Lower leg skin (tissue), 3 donors: ENCODE measurements at regions not wholly inside any gene's neighbourhood (a gene's known extent, or its start where the extent isn't known, plus 50 kb on each side); places are given as distances from the start of the nearest gene placed in this dataset.

Experiments used
- POLR2A ChIP-seq, 2 donors: fragments of 450-650 bp; IDR thresholded peaks; one replicate each; pipeline ENCODE4 v1.6.1; 2016 to 2017; ENCODE audit warnings: antibody characterized with exemption in 2 of 2, mild to moderate bottlenecking in 1 of 2, moderate library complexity in 1 of 2
- TF ChIP-seq, protein P1 (sequence below), 3 donors: fragments of 450-650 bp; IDR thresholded peaks; one replicate each; pipeline ENCODE4 v1.5.1; 2016; ENCODE audit warnings: antibody characterized with exemption in 3 of 3, mild to moderate bottlenecking in 3 of 3, moderate library complexity in 2 of 3

DNA sequence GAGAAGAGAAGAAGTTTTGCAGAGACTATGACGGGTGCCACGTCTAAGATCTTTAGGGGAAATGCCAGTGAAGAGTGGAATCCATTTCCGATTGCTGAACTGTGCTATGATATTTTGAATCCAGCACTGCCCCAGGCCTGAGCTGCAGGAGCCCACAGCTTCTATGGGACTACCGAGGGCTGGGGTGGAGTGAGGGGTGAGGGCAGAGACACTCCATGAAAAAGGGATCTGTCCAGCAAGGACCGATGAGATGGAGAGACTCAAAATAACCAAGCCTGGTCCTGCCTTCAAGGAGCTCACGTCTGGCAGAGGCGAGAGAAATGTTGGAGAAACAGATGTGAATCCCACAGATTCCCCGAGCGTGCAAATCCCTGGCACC is 79.8 kb upstream of the MEF2A start:
- TF ChIP-seq, protein P1, sequence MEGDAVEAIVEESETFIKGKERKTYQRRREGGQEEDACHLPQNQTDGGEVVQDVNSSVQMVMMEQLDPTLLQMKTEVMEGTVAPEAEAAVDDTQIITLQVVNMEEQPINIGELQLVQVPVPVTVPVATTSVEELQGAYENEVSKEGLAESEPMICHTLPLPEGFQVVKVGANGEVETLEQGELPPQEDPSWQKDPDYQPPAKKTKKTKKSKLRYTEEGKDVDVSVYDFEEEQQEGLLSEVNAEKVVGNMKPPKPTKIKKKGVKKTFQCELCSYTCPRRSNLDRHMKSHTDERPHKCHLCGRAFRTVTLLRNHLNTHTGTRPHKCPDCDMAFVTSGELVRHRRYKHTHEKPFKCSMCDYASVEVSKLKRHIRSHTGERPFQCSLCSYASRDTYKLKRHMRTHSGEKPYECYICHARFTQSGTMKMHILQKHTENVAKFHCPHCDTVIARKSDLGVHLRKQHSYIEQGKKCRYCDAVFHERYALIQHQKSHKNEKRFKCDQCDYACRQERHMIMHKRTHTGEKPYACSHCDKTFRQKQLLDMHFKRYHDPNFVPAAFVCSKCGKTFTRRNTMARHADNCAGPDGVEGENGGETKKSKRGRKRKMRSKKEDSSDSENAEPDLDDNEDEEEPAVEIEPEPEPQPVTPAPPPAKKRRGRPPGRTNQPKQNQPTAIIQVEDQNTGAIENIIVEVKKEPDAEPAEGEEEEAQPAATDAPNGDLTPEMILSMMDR (IDR thresholded peaks at IDR 0.05), result no peak
- no peak for TF ChIP-seq POLR2A (IDR thresholded peaks at IDR 0.05)
